Naive thymus-derived CD4-positive, alpha-beta T cell (primary cell): ENCODE measurements at regions not wholly inside any gene's neighbourhood (a gene's known extent, or its start where the extent isn't known, plus 50 kb on each side); places are given as distances from the start of the nearest gene placed in this dataset.

ENCODE experiments used
- ATAC-seq: fragments of 150-1000 bp; cut with Tn5 transposase; 2 replicates; pipeline ENCODE4 v1.10.0; 2021; ENCODE audit warnings: mild to moderate bottlenecking, moderate library complexity
- CTCF ChIA-PET: fragments of 350-600 bp; sonication (Branson Sonifier 250); formaldehyde crosslinking; loops from one replicate; lab custom pipeline; 2021; ENCODE audit warnings: antibody characterized with exemption; lab: Charles Lee
- POLR2A ChIA-PET: fragments of 350-600 bp; sonication (Branson Sonifier 250); formaldehyde crosslinking; loops from one replicate; lab custom pipeline; 2021; ENCODE audit warnings: antibody characterized with exemption, inconsistent platforms; lab: Charles Lee
- DNase-seq, 9 donors: peaks; one replicate each; pipeline versions ENCODE4 v3.0.0 to v3.0.0-alpha.2; 2020 to 2022; ENCODE audit warnings: mixed read lengths in 1 of 9
- H3K27ac ChIP-seq: one replicate; pipeline ENCODE4 v1.7.0; 2013; ENCODE audit warnings: mild to moderate bottlenecking, low read depth, low read length, moderate library complexity
- H3K27me3 ChIP-seq, 2 donors: one replicate each; pipeline ENCODE4 v1.7.0; 2013; ENCODE audit warnings: low read length in 2 of 2, mild to moderate bottlenecking in 2 of 2, moderate library complexity in 2 of 2; ENCODE audit not compliant: control insufficient read depth in 2 of 2, insufficient read depth in 2 of 2
- H3K36me3 ChIP-seq, 3 experiments: 1 replicate in 2 of 3; 2 replicates in 1 of 3; pipeline ENCODE4 v1.7.0; 2013; ENCODE audit warnings: low read length in 3 of 3, mild to moderate bottlenecking in 3 of 3, moderate library complexity in 1 of 3; ENCODE audit not compliant: insufficient read depth in 3 of 3, control insufficient read depth in 2 of 3
- H3K4me1 ChIP-seq, 2 donors: one replicate each; pipeline ENCODE4 v1.7.0; 2013; ENCODE audit warnings: low read length in 2 of 2, mild to moderate bottlenecking in 2 of 2, moderate library complexity in 1 of 2; ENCODE audit not compliant: control insufficient read depth in 2 of 2, insufficient read depth in 2 of 2
- H3K4me3 ChIP-seq: 2 replicates; pipeline ENCODE4 v1.7.0; 2013; ENCODE audit warnings: mild to moderate bottlenecking, low read length
- H3K9me3 ChIP-seq, 3 experiments: 1 replicate in 2 of 3; 2 replicates in 1 of 3; pipeline ENCODE4 v1.7.0; 2013; ENCODE audit warnings: low read length in 3 of 3; ENCODE audit not compliant: control insufficient read depth in 2 of 3
- H3K27ac Mint-ChIP-seq, 9 donors: one replicate each; pipeline ENCODE4 v1.8.0; 2020 to 2022; ENCODE audit warnings: mixed read lengths in 9 of 9, mild to moderate bottlenecking in 8 of 9, moderate library complexity in 5 of 9, inconsistent platforms in 2 of 9
- H3K27me3 Mint-ChIP-seq, 5 donors: one replicate each; pipeline ENCODE4 v1.8.0; 2021 to 2022; ENCODE audit warnings: mixed read lengths in 5 of 5, mild to moderate bottlenecking in 1 of 5
- H3K36me3 Mint-ChIP-seq, 5 donors: one replicate each; pipeline ENCODE4 v1.8.0; 2020 to 2022; ENCODE audit warnings: mixed read lengths in 5 of 5, mild to moderate bottlenecking in 3 of 5, inconsistent platforms in 1 of 5
- H3K4me1 Mint-ChIP-seq, 7 donors: one replicate each; pipeline ENCODE4 v1.8.0; 2020 to 2022; ENCODE audit warnings: mixed read lengths in 7 of 7, mild to moderate bottlenecking in 3 of 7, inconsistent platforms in 1 of 7
- H3K4me3 Mint-ChIP-seq, 10 donors: one replicate each; pipeline ENCODE4 v1.8.0; 2020 to 2022; ENCODE audit warnings: mild to moderate bottlenecking in 10 of 10, mixed read lengths in 10 of 10, moderate library complexity in 6 of 10, inconsistent platforms in 2 of 10
- H3K9me3 Mint-ChIP-seq, 11 donors: one replicate each; pipeline ENCODE4 v1.8.0; 2020 to 2022; ENCODE audit warnings: mixed read lengths in 11 of 11, mild to moderate bottlenecking in 4 of 11, inconsistent platforms in 1 of 11, moderate library complexity in 1 of 11
- intact Hi-C, 2 donors: fragments of 100-400 bp; cut with micrococcal nuclease; formaldehyde crosslinking; loops; one replicate each; pipeline ENCODE4 v1.15.1; 2023

GRCh38 chr3:68056556-68056955 lies 402.1 kb upstream of the SUCLG2 start:
- Mint-ChIP-seq H3K27ac (peak overlapping the region; percentile 39 to 93 (median 83)), H3K36me3 (peaks cover 0 to 26% (median 11%) of the 10 kb centered on the region in 5 donors), H3K4me1 (peaks cover 28 to 83% (median 78%) of the 10 kb centered on the region in 7 donors), H3K27me3 (peaks cover 0 to 4% (median 0%) of the 10 kb centered on the region in 5 donors), H3K4me3 (peak overlapping the region in 5 of 10 donors; percentile 4 to 72 (median 64)), H3K9me3 (peaks cover 0 to 14% (median 0%) of the 10 kb centered on the region in 11 donors)
- CTCF ChIA-PET = interaction anchor here (0.9 to 2.6 kb wide), 2 partner anchors 8 to 108 kb away, joined by 3 to 7 read pairs; no protein-coding TSS in a partner anchor
- H3K9me3 ChIP-seq = no peaks in the 10 kb centered on the region
- DNase-seq (no peak), ATAC-seq (no peak)
- no peaks in the 10 kb centered on the region for H3K36me3 ChIP-seq
- H3K27ac ChIP-seq = no peak overlapping the region
- intact Hi-C loops = loop anchor here (2.0 to 10.0 kb wide), 6 partner anchors 109 to 1569 kb away; partner anchors contain the start of gene KBTBD8 (in 1 of the 2)
- no peak overlapping the region for H3K4me3 ChIP-seq
- peaks cover 11 to 51% of the 10 kb centered on the region in 2 donors for H3K4me1 ChIP-seq
- POLR2A ChIA-PET = interaction anchor here (0.8 to 1.8 kb wide), 2 partner anchors 9 to 108 kb away, joined by 3 to 4 read pairs; no protein-coding TSS in a partner anchor
- no peaks in the 10 kb centered on the region for H3K27me3 ChIP-seq

DNA sequence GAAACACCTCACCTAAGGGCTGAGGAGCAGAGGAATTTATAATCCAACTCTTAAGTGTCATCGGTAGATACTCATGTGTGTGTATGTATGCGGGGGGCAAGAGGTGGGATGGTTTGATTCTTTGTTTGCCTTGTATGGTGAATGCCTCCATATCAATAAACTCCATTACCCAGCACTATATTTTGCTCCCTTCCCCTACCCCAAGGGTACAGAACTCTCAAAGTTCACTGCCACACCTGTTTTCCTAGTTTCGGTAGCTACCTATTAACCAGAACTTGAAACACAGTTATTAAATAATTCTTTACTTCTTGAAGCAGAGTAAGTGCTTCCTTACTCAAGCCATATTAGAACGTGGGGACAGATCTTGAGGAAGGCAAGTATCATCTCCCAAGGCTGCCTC lies 400.8 kb upstream of the SUCLG2 start:
- Mint-ChIP-seq H3K9me3 (peaks cover 0 to 10% (median 0%) of the 10 kb centered on the region in 11 donors), H3K27me3 (peaks cover 0 to 6% (median 0%) of the 10 kb centered on the region in 5 donors), H3K27ac (peak overlapping the region in 5 of 9 donors; percentile 32 to 93 (median 83)), H3K4me1 (peaks cover 21 to 76% (median 64%) of the 10 kb centered on the region in 7 donors), H3K36me3 (peaks cover 0 to 16% (median 2%) of the 10 kb centered on the region in 5 donors), H3K4me3 (no peak overlapping the region)
- ATAC-seq (no peak), DNase-seq (no peak)
- Histone ChIP-seq H3K27ac (no peak overlapping the region), H3K27me3 (no peaks in the 10 kb centered on the region), H3K4me1 (peaks cover 11 to 43% of the 10 kb centered on the region in 2 donors), H3K36me3 (no peaks in the 10 kb centered on the region), H3K4me3 (no peak overlapping the region), H3K9me3 (no peaks in the 10 kb centered on the region)
- ChIA-PET POLR2A (interaction anchor here (0.9 to 1.1 kb wide), 2 partner anchors 108 to 400 kb away, joined by 3 read pairs; partner anchors contain the start of gene SUCLG2), CTCF (interaction anchor here (2.6 kb wide), 1 partner anchor 107 kb away, joined by 7 read pairs; no protein-coding TSS in a partner anchor)
- intact Hi-C loops = loop anchor here (5.0 to 10.0 kb wide), 5 partner anchors 108 to 1568 kb away; no protein-coding TSS in a partner anchor

GRCh38 chr3:68049776-68050175 lies 395.4 kb upstream of the SUCLG2 start:
- H3K27ac Mint-ChIP-seq = no peak overlapping the region
- DNase-seq (no peak), ATAC-seq (no peak)
- H3K27me3 ChIP-seq = no peaks in the 10 kb centered on the region
- no peak overlapping the region for H3K4me3 ChIP-seq
- H3K36me3 ChIP-seq = no peaks in the 10 kb centered on the region
- no peaks in the 10 kb centered on the region for H3K4me1 ChIP-seq
- ChIA-PET CTCF (interaction anchor here (1.5 kb wide), 1 partner anchor 9 kb away, joined by 6 read pairs; no protein-coding TSS in a partner anchor), POLR2A (no interaction called here)
- H3K27ac ChIP-seq = no peak overlapping the region
- H3K9me3 Mint-ChIP-seq = peaks cover 0 to 4% (median 0%) of the 10 kb centered on the region in 11 donors
- peaks cover 0 to 39% (median 19%) of the 10 kb centered on the region in 7 donors for H3K4me1 Mint-ChIP-seq
- H3K27me3 Mint-ChIP-seq = peaks cover 0 to 6% (median 0%) of the 10 kb centered on the region in 5 donors
- H3K36me3 Mint-ChIP-seq = peaks cover 0 to 7% (median 0%) of the 10 kb centered on the region in 5 donors
- intact Hi-C loops = loop anchor here in 1 of 2 donors (10.0 kb wide), 1 partner anchor 315 kb away; no protein-coding TSS in a partner anchor
- H3K4me3 Mint-ChIP-seq = no peak overlapping the region
- H3K9me3 ChIP-seq = no peaks in the 10 kb centered on the region

DNA sequence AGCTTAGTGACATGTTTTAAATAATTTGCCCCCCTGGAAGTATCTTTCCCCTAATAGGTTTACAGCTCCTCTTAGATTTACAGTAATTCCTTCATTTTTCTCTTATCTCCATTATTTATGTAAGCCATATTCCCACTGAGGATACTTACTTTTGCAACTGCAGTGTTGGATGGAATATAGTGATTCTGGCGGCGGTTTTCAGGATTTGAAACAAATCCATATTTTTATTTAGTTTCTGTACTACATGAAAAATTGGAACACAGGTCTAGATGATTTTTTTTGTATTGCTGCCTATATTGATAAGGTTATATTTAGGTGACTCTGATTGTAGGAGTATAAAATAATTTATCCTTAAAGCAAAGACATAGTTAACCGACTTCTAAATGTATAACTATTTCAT lies 391.6 kb upstream of the SUCLG2 start:
- peaks cover 0 to 3% (median 0%) of the 10 kb centered on the region in 11 donors for H3K9me3 Mint-ChIP-seq

GRCh38 chr3:68033867-68034266 lies 379.5 kb upstream of the SUCLG2 start:
- no peak overlapping the region for H3K27ac ChIP-seq
- Mint-ChIP-seq H3K9me3 (peaks cover 0 to 3% (median 0%) of the 10 kb centered on the region in 11 donors), H3K36me3 (peaks cover 0 to 5% (median 0%) of the 10 kb centered on the region in 5 donors), H3K4me1 (peaks cover 0 to 7% (median 0%) of the 10 kb centered on the region in 7 donors), H3K4me3 (no peak overlapping the region), H3K27ac (no peak overlapping the region), H3K27me3 (peaks cover 0 to 3% (median 0%) of the 10 kb centered on the region in 5 donors)
- no peaks in the 10 kb centered on the region for H3K9me3 ChIP-seq
- POLR2A ChIA-PET = interaction anchor here (0.6 to 0.9 kb wide), 2 partner anchors 25 to 383 kb away, joined by 3 read pairs; no protein-coding TSS in a partner anchor
- CTCF ChIA-PET = no interaction called here
- intact Hi-C loops = no loop called here
- H3K4me3 ChIP-seq = no peak overlapping the region
- no peaks in the 10 kb centered on the region for H3K27me3 ChIP-seq
- no peaks in the 10 kb centered on the region for H3K36me3 ChIP-seq
- ATAC-seq (no peak), DNase-seq (no peak)
- no peaks in the 10 kb centered on the region for H3K4me1 ChIP-seq

More for the DNA sequence above, 391.6 kb upstream of the SUCLG2 start:
- H3K36me3 Mint-ChIP-seq = no peaks in the 10 kb centered on the region
- H3K4me1 Mint-ChIP-seq = peaks cover 0 to 19% (median 6%) of the 10 kb centered on the region in 7 donors
- H3K4me1 ChIP-seq = no peaks in the 10 kb centered on the region
- intact Hi-C loops = no loop called here
- no peak overlapping the region for H3K27ac ChIP-seq
- peaks cover 0 to 2% (median 0%) of the 10 kb centered on the region in 5 donors for H3K27me3 Mint-ChIP-seq
- H3K27me3 ChIP-seq = no peaks in the 10 kb centered on the region
- POLR2A ChIA-PET = interaction anchor here (1.7 kb wide), 1 partner anchor 9 kb away, joined by 5 read pairs; no protein-coding TSS in a partner anchor
- no peak overlapping the region for H3K4me3 Mint-ChIP-seq
- no peak for ATAC-seq
- H3K36me3 ChIP-seq = no peaks in the 10 kb centered on the region
- no peak overlapping the region for H3K4me3 ChIP-seq
- H3K27ac Mint-ChIP-seq = no peak overlapping the region
- DNase-seq = no peak
- CTCF ChIA-PET = interaction anchor here (0.5 kb wide), 1 partner anchor 1792 kb away, joined by 3 read pairs; no protein-coding TSS in a partner anchor
- H3K9me3 ChIP-seq = no peaks in the 10 kb centered on the region

GRCh38 chr3:68032209-68032608 lies 377.8 kb upstream of the SUCLG2 start:
- intact Hi-C loops = no loop called here
- Mint-ChIP-seq H3K27ac (no peak overlapping the region), H3K36me3 (peaks cover 0 to 5% (median 0%) of the 10 kb centered on the region in 5 donors), H3K9me3 (peaks cover 0 to 3% (median 0%) of the 10 kb centered on the region in 11 donors), H3K4me3 (no peak overlapping the region), H3K4me1 (peaks cover 0 to 5% (median 0%) of the 10 kb centered on the region in 7 donors), H3K27me3 (peaks cover 0 to 3% (median 0%) of the 10 kb centered on the region in 5 donors)
- no peaks in the 10 kb centered on the region for H3K4me1 ChIP-seq
- ATAC-seq = no peak
- ChIA-PET CTCF (interaction anchor here (0.6 kb wide), 1 partner anchor 164 kb away, joined by 3 read pairs; no protein-coding TSS in a partner anchor), POLR2A (no interaction called here)
- DNase-seq = no peak
- H3K27ac ChIP-seq = no peak overlapping the region
- H3K27me3 ChIP-seq = no peaks in the 10 kb centered on the region
- no peaks in the 10 kb centered on the region for H3K9me3 ChIP-seq
- H3K4me3 ChIP-seq = no peak overlapping the region
- no peaks in the 10 kb centered on the region for H3K36me3 ChIP-seq
